ENCODE measurements at regions not wholly inside any gene's neighbourhood (a gene's known extent, or its start where the extent isn't known, plus 50 kb on each side); places are given as distances from the start of the nearest gene placed in this dataset.
A peak's percentile ranks its signal among the peaks of the same experiment; 100 is the strongest.

DNA sequence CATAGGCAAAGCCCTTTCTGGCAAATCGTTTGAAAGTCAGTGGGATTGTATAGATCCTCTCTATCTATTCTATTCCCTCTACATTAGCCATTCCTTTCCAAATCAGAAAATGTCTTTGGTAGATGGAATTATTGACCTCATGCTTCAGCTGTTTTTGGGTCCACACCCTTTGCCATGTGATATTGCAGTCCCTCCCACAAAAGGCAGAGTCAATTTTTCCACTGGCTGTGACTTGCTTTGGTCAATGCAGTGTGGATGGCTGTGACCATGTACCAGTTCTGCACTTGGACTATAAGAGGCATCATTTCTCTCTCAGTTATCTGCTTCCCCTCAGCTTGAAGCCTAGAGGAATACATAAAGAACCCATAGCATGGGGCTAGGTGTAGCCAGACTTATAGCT lies 332.9 kb downstream of the PTEN start:
- no peak for DNase-seq (ENCODE audit: low spot score)
- FAIRE-seq: no peak

DNA sequence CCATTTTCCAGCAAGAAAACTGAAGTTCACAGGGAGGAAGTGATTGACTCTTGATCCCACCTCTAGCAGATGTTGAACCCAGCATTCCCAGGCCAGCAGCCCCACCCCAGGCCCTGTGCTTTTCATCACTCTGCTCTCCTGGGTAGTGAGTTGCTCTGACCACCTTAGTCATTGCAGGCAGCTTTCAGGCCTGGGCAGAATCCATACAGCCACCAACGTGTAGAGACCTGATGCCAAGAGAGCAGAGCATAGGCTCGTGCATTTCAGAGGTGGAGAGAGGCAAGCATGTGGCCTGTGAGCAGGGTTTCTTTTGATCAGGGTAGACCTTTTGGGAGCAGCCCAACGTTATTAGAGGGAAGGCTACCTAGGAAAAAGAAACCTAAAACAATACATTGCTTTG lies 334.6 kb downstream of the PTEN start:
- FAIRE-seq (no peak), DNase-seq (ENCODE audit: low spot score) (no peak)

DNA sequence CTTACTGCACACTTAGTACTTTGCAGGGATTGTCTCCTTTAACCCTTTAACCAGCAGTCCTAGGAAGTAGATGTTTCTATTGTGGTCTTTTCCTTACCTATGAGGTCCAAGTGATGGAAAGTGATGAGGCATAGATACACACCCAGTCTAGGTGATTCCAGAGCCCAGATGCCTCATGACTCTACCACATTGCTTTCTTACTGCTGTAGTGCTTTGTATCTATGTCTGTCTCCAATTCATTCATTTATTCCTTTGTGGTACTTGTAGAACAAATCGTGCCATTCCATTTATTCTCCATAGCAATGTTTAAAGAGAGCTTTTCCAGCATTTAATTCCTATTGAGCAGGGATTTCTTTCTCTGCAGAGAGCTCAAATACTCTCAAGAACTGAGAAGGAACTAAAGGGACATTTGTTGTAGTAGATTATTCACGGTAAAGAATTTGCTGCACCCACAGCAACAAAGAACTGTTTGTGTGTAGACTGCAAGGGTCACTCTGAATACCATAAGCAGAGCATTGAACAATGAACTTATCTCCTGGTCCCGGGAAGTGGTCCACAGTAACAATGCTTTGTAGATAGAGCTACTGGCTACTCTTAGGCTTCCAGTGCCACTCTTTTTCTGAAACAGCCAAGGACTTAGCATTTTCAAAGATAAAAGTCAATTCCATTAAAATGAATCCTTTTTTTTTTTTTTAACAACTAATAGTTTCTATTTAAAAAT lies 337.0 kb downstream of the PTEN start:
- no peak for DNase-seq (ENCODE audit: low spot score)
- no peak for FAIRE-seq

DNA sequence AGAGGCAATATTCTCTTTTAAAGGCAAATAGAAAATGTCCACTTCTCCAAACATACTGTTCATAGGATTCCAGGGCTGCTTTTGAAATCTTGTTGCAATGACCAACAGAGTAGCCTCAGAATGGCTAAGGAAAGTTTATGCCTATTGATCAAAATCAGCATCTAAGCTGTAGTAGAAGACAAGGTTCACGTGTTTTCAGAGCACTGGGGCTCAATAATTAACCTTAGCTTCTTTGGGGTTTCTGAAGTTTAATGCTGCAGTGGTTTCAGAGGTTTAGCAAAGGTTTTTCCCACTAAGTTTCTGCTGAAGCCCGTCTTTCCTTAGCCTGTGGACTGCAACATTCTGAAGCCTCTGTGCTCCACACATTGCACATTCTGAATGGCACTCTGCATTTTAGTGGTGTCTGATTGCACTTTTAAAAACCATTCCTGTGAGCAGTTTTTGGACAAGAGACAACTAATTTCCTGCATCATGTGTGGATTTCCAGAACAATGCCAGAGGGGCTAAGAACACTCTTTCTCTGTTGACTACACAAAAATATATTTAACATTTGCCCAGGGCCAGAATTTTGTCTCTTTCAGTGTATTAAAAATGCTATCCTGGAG lies 342.5 kb downstream of the PTEN start:
- DNase-seq (ENCODE audit: low spot score): no peak
- no peak for FAIRE-seq

DNA sequence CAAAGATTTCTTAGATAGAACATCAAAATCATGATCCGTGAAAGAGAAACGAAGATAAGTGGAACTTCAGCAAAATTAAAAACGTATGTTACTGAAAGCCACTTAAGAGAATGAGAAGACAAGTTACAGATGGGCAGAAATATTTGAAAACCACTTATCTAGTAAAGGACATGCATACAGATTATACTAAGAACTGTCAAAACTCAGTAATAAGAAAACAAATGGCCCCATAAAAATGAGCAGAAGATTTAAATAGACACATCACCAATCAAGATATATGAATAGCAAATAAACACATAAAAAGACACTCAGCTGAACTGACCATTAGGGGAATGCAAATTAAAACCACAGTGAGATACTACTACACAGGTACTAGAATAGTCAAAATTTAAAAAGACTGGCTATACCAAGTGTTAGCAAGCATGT lies 343.7 kb downstream of the PTEN start:
- FAIRE-seq: no peak
- DNase-seq (ENCODE audit: low spot score): no peak

DNA sequence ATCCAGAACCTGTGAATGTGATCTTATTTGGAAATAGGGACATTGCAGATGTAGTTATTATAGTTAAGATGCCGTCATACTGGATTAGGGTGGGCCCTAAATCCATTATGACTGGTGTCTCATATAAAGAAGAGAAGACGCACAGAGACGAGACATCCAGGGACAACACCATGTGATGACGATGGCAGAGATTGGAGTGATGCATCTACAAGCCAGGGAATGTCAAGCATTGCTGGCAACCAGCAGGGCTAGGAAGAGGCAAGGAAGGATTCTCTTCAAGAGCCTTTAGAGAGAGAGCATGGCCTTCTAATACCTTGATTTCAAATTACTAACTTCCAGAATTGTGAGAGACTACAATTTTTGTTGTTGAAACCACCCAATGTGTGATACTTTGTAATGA lies 345.8 kb downstream of the PTEN start:
- FAIRE-seq (no peak), DNase-seq (ENCODE audit: low spot score) (no peak)

DNA sequence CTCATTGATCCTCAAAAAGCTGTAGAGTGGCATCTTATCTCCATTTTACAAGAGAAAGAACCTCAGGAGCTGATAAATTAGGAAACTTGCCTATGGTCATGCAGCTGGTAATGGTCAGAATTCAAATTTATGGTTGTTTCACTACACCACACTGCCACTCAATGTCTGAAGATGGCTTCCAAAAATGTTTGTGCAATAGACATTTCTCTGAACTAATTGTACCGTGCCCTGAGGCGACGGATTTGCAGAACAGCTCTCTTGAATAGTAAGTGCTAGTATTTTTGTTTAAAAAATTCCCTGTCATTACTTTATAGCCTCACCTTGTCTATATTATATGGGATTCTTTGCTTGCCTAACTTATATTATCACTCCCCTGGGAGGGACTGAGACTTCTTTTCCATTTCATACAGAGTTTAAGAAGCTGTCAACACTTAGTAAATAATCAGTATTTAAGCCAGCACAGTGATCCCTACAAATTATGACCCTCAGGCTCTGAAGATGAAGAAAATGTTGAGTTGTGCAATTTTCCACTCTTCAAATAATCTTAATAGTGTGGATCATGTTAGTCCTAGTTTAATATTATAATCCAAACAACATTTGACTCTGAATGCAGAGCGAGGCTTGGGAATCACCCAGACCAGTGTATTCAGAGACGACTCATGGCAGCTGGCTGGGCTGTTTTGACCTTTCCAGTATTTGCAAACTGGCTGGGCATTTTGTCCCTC lies 346.6 kb downstream of the PTEN start:
- FAIRE-seq (peak; percentile 57), DNase-seq (ENCODE audit: low spot score) (no peak)

DNA sequence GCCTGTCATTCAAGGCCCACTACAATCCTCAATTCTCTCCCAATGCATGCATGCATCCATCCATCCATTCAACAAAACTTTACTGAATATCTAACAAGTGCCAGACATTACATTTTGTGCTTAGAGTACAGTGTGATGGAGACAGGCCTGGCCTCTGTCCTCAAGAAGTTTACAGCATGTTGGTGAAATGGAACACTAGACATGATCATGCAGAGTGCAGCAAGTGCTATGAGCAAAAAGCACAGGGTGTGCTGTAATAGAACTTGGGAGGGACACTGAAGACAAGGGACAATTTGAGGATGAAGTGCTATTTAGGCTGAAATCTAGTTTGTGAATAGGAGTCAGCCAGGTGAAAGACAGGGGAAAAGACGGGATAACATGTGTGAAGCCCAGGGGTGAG lies 347.8 kb downstream of the PTEN start:
- FAIRE-seq (no peak), DNase-seq (ENCODE audit: low spot score) (no peak)

DNA sequence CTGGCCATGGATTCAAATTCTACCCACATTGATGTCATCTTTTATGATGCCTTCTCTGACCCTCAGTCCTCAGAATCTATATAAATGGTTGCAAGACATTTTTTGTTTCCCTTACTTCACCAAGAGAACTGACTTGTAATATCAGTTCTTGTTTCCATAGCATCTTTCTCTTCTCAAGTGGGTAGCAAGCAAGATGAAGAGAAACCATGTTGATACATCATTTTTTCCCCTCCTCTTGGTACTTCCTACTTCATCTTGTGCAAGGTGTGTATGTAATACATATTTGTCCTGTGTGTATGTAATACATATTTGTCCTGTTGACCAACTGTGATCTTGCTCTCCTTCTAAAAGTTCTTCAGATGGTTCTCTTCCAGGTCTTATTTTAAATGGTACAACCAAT lies 348.6 kb downstream of the PTEN start:
- no peak for FAIRE-seq

DNA sequence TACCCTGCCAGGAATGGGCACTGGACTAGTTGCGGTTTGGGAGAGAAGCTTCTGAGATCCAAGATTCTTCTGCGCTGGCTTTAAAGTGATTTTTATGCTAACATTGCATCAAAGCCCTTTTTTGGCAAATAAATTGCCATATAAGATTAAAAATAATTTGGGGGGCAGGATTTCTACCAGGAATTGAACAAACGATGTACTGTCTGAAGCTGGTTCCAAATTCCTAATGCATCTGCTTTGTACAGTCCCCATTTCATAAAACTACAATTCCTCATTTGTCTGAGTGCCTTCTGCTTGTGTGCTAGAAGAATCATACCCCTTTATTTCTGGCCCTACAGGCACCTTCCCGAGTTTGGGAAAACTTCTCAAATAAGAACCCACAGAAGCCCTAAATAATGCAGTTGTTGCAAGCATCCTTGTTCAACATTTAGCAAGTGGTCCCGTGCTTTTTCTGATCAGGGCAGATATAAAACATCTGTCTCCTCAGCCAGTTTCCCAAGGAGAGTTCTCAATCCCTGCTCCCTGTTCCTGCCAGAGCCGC lies 349.7 kb downstream of the PTEN start:
- FAIRE-seq (no peak), DNase-seq (ENCODE audit: low spot score) (no peak)

More for the DNA sequence above, 348.6 kb downstream of the PTEN start:
- DNase-seq (ENCODE audit: low spot score): no peak

DNA sequence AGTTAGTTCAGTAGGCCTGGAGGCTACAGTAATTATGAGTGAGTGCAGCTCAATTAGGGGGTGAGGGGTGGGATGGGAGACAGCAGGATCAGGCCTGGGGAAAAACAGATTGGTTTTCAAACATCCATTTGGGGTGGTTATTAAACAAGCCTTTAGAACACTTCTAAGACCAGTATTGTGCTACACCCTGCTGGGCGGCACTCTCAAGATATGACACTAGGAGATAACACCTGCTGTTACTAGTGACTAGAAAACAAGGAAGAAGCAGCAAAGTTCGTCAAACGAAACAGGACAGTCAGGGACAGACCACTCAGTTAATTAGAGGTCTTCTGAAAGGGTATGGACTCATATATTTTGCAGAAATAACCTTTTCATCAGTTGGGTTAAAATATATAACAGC lies 353.6 kb downstream of the PTEN start:
- FAIRE-seq (no peak), DNase-seq (ENCODE audit: low spot score) (no peak)

DNA sequence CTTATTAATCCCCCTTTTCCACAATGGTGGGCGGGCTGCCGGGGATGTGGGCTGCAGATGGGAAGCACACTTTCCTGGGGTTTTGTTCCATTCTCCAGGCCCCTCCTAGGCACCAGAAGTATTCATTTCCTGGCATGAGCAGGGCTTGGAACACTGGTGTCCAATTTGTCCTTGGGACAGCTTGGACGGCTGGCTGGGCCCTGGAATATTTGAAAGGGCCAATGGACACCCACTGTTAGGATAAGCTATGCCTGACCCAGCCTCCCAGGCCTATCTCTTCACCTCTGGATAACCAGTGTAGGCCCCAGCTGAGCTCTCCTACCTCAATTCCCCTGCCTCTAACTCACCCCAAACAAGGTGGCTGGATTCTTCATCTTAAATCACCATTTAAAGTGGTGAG lies 354.9 kb downstream of the PTEN start:
- DNase-seq (ENCODE audit: low spot score): no peak
- no peak for FAIRE-seq

DNA sequence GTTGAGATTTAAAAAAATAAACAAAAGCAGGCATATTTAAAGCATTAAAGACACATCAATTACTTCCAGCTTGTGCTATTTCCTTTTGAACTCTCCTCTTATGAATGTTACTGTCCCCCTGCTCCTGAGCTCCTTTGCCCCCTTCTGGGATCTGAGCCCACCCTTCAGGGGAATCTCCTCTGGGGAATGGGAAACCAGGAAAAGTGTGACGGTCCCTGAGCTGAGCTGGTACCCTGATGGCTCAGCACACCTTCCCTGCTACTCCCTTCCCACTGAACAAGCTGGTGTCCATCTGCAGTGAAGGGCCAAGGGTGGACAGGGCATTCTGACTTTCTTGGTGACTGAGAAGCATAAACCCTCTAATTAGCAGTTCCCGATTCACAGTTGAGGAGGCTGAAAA lies 356.3 kb downstream of the PTEN start:
- DNase-seq (ENCODE audit: low spot score): no peak
- FAIRE-seq: no peak

DNA sequence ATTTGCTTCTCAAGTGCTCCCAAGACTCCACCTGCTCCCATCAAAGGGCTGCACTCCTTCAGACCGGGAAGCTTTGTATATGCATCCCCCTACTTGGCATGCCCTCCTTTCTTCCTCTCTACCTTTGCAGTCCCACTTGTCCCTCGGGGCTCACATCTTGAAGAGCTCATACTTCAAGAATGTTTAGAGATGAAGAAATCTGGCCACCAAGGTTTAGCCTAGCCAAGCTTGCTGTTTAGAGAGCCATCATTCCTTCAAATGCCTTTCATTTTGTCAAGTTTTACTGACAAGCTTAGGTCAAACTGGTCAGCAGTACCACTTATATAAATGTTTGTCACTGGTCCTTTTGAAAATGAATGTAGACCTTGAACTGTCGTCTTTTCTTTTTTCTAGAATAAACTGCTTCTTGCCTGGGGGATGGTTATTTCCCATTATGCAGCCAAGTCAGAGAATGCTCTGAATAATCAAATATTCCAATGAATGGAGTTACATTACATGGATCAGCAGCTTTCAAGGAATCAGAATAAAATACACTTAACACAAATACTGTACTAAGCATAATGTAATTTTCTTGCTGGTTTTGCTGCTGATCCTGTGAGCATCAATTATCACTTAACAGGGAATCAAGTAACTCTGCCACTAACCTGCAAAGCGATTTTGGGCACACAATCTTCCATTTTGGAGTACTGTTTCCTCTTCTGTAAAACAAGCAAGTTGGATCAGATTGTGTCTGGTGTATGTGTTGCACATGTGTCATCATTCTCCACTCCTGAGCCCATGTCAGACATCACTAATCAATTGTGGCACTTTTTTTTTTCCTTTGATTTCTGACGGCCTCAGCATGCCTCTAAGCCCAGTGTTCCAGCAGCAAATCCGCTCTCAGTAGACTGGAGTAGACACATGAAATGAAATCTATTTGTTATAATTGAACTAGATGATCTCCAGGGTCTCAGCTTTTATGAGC lies 357.9 kb downstream of the PTEN start:
- no peak for FAIRE-seq

DNA sequence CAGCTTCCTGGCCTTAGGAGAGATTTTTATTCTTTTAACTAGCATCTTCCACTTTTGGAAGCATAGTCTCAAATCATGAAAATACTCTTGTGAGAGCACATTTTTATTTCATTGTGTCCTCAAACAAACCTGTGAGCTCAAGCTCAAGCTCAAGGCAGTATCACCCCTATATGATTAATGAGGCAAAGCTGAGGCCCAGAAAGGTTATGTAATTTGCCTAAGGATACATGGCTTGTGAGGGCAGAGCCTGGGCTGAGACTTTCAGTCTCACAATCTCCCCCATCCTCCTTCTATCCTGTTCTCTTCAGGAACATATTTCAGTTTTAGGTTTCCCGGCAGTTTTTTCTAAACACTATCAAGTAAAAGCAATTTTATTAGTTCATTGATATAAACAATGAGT lies 359.5 kb downstream of the PTEN start:
- FAIRE-seq (no peak), DNase-seq (ENCODE audit: low spot score) (no peak)

More for the DNA sequence above, 357.9 kb downstream of the PTEN start:
- DNase-seq (ENCODE audit: low spot score): no peak
